IPS-18c (cell line): ENCODE measurements at regions not wholly inside any gene's neighbourhood (a gene's known extent, or its start where the extent isn't known, plus 50 kb on each side); places are given as distances from the start of the nearest gene placed in this dataset.

Experiments
- H3K4me3 ChIP-seq: 2 replicates; pipeline ENCODE4 v1.7.0; 2013; ENCODE audit warnings: low read depth, mild to moderate bottlenecking, low read length, moderate library complexity; ENCODE audit not compliant: insufficient read depth
- H3K9me3 ChIP-seq: one replicate; pipeline ENCODE4 v1.6.1; 2013; ENCODE audit warnings: mild to moderate bottlenecking, low read length, moderate library complexity; ENCODE audit not compliant: control insufficient read depth, insufficient read depth

DNA sequence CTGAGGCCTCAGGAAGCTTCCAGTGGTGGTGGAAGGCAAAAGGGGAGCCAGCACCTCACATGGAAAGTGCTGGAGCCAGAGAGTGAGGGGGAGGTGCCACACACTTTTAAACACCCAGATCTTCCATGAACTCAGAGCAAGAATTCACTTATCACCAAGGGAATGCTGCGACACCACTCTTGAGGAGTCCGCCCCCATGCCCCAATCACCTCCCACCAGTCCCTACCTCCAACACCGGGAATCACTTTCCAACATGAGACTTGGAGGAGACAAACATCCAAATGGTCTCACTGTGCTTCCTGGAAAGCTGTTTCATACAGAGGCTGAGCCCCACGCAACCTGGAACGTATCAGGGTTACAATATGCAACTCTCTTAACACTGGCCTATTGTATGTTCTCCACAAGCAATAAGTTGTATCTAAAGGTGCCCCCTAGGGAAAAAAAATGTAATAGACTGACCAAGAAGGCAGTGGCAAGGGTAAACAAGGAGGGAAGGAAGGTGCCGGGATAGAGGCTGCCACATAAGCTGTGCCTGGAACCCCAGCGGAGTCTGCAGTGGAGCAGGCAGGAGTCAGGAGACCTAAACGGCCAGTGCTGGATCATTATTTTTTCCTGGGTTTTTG is 106.7 kb upstream of the FOXF1 start:
- H3K9me3 ChIP-seq = peaks cover 4% of the 10 kb centered on the region
- H3K4me3 ChIP-seq = no peak overlapping the region

- Histone ChIP-seq H3K4me3 (no peak overlapping the region), H3K9me3 (peaks cover 4% of the 10 kb centered on the region)
These were observed 105.6 kb upstream of the FOXF1 start for GRCh38 chr16:86404678-86405077.

DNA sequence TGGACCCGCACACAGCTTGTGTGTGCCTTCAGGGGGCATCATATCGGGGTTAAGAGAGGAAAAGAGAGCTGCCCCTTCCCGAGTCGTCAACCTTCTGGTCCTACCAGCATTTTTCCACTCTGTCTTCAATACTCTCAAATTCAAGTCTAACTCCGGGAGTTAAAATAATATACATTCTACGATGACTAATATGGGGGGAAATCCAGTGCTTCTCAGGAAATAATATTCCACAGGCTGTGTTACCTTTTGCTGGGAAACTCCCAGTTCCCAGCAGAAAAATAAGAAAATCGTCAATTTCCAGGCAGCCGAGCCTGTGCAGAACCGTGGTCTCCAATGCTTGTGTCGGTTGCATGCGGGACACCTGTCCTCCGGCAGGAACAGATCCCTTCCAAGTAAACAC is 105.0 kb upstream of the FOXF1 start:
- peaks cover 4% of the 10 kb centered on the region for H3K9me3 ChIP-seq
- H3K4me3 ChIP-seq = no peak overlapping the region

DNA sequence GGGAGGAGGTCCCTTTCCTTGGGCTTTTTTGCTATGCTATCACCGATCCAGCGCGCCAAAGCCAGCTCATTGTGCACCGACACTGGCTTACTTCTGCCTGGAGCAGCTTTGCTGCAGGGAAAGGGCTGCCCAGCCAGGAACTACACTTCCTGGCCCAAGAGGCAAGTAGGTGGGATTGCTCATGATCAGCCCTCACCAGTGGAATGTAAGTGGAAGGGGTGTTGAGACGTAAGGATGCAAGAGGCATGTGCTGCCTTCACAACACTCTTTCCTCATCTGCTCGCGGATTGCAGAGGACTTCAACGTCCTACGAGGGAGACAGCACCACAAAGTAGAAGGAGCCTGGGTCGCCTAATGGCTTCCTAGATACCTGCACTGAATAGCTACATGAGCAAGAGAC is 104.3 kb upstream of the FOXF1 start:
- peaks cover 4% of the 10 kb centered on the region for H3K9me3 ChIP-seq
- H3K4me3 ChIP-seq = no peak overlapping the region

- no peak overlapping the region for H3K4me3 ChIP-seq
- peaks cover 2% of the 10 kb centered on the region for H3K9me3 ChIP-seq
These were observed 101.6 kb upstream of the FOXF1 start for GRCh38 chr16:86408685-86409084.

GRCh38 chr16:86410081-86410480 is 100.2 kb upstream of the FOXF1 start:
- H3K9me3 ChIP-seq = peaks cover 2% of the 10 kb centered on the region
- H3K4me3 ChIP-seq = no peak overlapping the region

GRCh38 chr16:86410529-86410928 is 99.8 kb upstream of the FOXF1 start:
- Histone ChIP-seq H3K4me3 (no peak overlapping the region), H3K9me3 (peaks cover under 1% of the 10 kb centered on the region)

DNA sequence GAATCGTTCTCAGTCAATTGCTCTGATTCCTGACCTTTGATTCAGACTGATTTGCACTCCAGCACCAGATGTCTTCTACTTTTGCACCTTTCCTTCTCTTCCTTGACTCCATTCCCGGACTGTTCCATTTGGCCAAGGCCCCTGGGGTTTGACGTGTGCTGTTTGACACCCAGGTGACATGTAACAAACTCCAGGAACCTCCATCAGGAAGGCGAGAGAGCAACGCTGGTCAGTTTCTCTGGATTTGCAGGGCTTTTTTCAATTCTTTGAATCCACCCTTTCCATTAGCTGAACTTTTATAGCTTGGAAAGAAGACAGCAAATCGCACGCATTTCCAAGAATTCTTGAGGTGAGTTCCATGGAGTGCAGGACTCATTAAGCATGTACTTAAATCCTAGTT is 98.4 kb upstream of the FOXF1 start:
- Histone ChIP-seq H3K9me3 (no peaks in the 10 kb centered on the region), H3K4me3 (no peak overlapping the region)

DNA sequence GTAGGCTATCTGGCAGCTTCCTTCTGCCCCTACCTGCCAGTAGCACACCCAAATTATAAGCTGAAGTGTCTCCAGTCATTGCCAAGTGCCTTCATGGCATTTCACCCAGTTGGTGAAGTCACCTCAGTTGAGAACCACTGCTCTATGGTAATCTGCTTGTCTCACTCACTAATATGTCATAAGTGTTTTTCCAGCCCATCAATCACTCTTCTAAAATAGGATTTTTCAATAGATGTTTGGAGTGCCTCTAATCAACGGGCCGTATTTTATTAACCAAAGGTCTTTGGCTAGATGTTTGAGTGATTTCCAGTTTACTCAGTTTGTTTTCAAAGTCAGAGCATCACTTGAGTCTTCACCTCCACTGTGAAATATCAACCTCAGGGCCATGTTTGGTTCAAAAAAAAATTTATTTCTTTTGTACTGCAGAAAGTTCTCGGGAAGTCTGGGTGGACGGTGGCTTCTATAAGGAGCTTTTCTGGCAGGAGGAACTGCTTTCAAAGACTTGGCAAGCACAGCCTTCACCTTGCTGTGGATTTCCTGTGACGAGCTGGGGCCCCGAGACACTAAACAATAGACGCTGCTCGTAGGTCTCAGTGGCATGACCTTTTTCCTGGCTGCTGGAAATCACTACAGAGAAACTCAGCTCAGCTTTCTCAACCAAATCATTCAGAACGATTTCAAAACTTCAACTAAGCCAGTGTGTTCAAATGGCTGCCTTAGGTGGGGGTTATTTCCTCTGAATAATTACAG is 95.2 kb upstream of the FOXF1 start:
- Histone ChIP-seq H3K9me3 (no peaks in the 10 kb centered on the region), H3K4me3 (no peak overlapping the region)

DNA sequence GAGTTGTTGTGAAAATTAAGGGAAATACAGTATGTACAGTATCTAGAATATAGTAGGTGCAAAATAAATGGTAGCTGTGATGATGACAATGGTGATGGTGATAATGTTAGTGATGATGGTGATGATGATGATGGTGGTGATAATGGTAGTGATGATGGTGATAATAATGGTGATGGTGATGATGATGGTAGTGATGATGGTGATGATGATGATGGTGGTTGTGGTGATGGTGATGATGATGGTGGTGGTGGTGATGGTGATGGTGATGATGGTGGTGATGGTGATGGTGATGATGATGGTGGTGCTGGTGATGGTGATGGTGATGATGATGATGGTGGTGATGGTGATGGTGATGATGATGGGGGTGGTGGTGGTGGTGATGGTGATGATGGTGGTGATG is 91.3 kb upstream of the FOXF1 start:
- Histone ChIP-seq H3K4me3 (no peak overlapping the region), H3K9me3 (no peaks in the 10 kb centered on the region)

DNA sequence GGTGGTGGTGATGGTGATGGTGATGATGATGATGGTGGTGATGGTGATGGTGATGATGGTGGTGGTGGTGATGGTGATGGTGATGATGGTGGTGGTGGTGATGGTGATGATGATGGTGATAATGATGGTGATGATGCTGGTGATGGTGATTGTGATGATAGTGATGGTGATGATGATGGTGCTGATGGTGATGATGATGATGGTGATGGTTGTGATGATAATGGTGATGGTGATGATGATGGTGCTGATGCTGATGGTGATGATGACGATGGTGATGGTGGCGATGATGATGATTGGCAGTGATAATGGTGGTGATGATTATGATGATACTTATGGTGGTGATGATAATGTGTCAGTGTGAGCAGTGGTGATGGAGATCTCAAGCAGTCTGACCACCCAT is 90.8 kb upstream of the FOXF1 start:
- Histone ChIP-seq H3K4me3 (no peak overlapping the region), H3K9me3 (no peaks in the 10 kb centered on the region)

DNA sequence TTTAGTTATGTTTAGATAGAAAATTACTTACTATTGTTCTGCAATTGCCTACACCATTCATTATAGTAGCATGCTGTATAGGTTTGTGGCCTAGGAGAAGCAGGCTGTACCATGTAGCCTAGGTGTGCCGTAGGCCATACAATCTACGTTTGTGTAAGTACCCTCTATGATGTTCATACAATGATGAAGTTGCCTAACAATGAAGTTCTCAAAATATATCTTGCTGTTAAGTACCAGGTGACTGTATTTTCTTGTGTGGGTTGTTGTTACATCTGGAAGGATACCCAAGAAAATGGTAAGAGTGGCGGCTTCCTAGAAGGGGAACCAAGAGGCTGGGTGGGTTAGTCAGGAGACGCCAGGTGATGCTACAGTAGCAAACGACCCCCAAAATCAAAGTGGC is 88.3 kb upstream of the FOXF1 start:
- Histone ChIP-seq H3K4me3 (no peak overlapping the region), H3K9me3 (no peaks in the 10 kb centered on the region)

DNA sequence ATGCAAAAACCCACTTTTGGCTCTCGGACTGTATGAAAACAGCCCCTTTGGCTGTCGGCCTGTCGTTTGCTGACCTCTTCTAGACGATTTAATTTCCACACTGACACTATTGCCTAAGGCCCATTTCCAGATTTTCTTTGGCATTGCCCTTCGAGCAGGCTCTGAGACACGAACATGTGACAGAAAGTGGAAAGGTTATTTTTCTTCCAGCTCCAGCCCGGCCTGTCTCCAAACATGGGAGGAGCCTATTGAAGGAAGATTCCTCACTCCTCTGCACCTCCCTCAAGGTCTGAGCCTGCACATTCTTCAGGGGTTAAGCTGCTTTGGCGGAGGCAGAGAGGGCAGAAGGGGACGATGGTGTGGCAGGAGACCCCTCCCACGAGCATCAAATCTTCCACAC is 85.9 kb upstream of the FOXF1 start:
- H3K9me3 ChIP-seq = no peaks in the 10 kb centered on the region

GRCh38 chr16:86424985-86425384 is 85.3 kb upstream of the FOXF1 start:
- Histone ChIP-seq H3K4me3 (no peak overlapping the region), H3K9me3 (no peaks in the 10 kb centered on the region)

More for the DNA sequence above, 85.9 kb upstream of the FOXF1 start:
- H3K4me3 ChIP-seq = no peak overlapping the region

DNA sequence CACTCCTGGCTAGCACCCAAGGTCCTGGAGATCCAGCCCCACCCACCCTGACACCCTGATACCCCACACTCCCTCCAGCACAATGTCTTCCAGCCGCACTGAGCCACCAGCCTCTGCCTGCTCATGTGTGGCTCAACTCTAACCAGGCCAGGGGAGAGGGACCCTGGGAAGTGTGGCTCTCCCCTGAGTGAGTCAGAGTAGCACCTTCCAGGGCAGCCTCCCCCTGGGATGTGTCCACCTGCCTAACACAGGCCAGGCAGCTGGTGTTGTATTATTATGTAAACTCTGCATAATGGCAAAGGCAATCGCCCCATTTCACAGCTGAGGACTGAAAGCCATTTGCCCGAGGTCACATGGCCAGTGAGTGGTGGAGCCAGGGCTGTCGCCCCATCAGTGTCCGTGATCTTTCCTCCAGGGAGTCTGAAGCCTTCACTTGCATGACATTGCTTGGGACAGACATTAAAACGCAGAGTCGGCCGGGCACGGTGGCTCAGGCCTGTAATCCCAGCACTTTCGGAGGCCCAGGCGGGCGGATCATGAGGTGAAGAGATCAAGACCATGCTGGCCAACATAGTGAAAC is 84.2 kb upstream of the FOXF1 start:
- Histone ChIP-seq H3K9me3 (no peaks in the 10 kb centered on the region), H3K4me3 (no peak overlapping the region)

DNA sequence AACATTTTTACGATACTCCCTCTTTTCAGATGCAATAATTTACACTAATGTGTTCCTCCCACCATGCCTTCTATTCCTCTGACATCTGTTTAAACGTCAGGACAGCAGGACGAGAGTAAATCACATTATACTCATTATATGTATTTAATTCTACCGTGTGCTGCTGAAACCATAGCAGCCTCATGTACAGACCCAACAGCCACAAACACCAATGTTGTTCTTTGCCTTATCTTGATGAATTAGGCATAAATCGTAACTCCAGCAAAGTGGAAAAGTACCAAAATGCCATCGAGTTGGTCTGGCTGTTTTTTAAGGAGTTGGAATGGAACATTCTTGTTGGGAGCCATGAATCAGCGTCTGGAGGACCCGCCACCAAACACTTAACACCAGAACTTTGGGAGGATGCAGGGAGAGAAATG is 82.9 kb upstream of the FOXF1 start:
- Histone ChIP-seq H3K9me3 (no peaks in the 10 kb centered on the region), H3K4me3 (no peak overlapping the region)

- no peak overlapping the region for H3K4me3 ChIP-seq
- H3K9me3 ChIP-seq = no peaks in the 10 kb centered on the region
These were observed 81.4 kb upstream of the FOXF1 start for GRCh38 chr16:86428729-86429517.

DNA sequence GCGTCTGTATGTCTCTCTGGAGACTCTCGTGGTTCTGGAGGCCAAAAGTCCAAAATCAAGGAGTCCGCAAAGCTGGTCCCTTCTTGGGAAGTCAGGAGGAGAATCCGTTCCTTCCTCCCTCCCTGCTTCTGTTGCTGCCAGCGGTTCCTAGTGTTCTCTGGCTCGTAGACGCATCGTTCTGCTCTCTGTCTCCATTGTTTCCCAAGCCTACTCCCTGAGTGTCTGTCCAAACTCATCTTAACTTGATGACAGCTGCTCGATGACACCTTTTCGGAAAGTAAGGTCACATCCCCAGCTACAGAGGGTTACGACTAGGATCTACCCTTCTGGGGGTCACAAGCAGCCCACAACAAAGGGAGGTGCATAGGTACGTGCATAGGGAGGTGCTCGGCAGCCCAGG is 80.7 kb upstream of the FOXF1 start:
- H3K4me3 ChIP-seq = no peak overlapping the region
- H3K9me3 ChIP-seq = no peaks in the 10 kb centered on the region
